ENCODE measurements at regions not wholly inside any gene's neighbourhood (a gene's known extent, or its start where the extent isn't known, plus 50 kb on each side); places are given as distances from the start of the nearest gene placed in this dataset.

DNA sequence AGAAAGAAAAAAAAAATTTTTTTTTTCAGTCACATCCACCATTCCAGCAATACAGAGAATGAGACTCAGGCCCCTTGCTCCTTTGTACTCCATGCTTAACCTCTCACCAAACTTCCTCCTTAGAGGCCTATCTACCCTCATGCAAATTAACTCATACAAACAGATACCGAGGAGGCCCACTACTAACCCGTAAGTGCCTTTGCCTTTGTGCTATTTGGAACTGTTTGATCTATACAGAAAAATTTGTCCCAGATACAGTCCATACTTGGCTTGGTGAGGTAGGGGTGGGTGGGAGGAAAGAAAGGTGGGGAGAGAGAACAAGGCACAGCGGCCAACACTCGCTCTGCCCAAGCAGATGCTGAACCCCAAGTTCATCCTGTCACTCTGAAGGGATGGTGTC lies 87.8 kb upstream of the DUSP5 start:
- DNase-seq (ENCODE audit: low spot score) = peak; percentile 52
- in situ Hi-C loops (cut with MboI; ENCODE audit: low pct_unique_long_range_greater_than_20kb, low sequenced_read_pairs, unreplicated experiment) = no loop called here
- no peak for TF ChIP-seq CTCF (IDR thresholded peaks at IDR 0.05; ENCODE audit: extremely low read depth, insufficient read depth, missing control alignments)

DNA sequence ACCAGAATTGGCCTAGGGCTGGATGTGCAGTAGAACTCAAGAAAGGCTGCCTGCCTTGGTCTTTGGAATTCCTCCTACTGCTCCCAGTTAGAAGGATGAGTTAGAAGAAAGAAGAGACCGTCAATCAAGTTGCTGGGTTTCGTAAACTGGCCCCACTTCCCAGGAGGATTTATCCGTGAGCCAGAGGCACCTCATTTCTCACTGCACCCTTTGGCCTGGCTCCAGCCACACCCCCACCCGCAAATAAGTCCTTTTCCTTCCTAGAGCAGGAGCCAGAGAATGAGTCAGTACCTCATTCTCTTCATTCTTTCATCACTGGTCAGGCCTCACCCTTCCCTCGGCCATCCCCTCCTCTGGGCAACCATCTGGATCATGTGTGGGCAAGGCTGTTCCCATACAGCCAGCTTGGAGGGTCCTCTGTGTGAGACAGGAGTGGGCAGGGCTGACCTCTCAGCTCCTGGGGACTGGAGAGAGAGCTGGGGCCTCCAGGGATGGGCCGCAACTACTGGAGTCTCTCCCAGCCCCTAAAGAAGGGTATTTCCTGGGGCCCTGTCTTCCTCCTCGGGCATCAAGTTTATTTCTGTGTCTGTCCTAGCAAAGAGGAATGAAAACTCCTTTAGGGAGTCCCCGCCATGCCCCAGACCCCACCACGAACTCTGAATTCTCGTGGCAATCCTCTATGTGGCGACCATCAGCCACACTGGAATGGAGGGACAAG lies 87.2 kb upstream of the DUSP5 start:
- no peak for DNase-seq (ENCODE audit: low spot score)
- in situ Hi-C loops (cut with MboI; ENCODE audit: low pct_unique_long_range_greater_than_20kb, low sequenced_read_pairs, unreplicated experiment) = no loop called here
- no peak for TF ChIP-seq CTCF (IDR thresholded peaks at IDR 0.05; ENCODE audit: extremely low read depth, insufficient read depth, missing control alignments)

DNA sequence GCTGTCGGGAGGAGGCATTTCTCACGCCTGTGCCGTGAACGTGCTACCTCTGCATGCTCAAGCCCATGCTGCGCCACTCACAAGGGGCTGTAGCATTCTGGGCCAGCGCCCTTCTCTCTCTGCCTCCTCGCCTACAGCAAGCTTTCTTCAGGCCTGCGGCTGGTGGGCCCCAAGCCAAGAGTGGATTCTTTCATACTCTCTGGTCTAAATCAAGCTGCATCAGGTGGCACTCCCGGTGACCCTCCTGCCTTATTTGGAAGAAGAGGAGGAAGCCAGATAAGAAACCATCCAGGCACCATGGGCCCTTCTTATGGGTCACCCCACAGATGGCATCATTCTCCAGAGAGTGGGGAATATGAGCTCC lies 86.7 kb upstream of the DUSP5 start:
- TF ChIP-seq CTCF (IDR thresholded peaks at IDR 0.05; ENCODE audit: extremely low read depth, insufficient read depth, missing control alignments) = no peak
- no peak for DNase-seq (ENCODE audit: low spot score)
- in situ Hi-C loops (cut with MboI; ENCODE audit: low pct_unique_long_range_greater_than_20kb, low sequenced_read_pairs, unreplicated experiment) = no loop called here

- in situ Hi-C loops (cut with MboI; ENCODE audit: low pct_unique_long_range_greater_than_20kb, low sequenced_read_pairs, unreplicated experiment) = no loop called here
- DNase-seq (ENCODE audit: low spot score) = no peak
- no peak for TF ChIP-seq CTCF (IDR thresholded peaks at IDR 0.05; ENCODE audit: extremely low read depth, insufficient read depth, missing control alignments)
These were observed 84.5 kb upstream of the DUSP5 start for GRCh38 chr10:110413049-110413783.

DNA sequence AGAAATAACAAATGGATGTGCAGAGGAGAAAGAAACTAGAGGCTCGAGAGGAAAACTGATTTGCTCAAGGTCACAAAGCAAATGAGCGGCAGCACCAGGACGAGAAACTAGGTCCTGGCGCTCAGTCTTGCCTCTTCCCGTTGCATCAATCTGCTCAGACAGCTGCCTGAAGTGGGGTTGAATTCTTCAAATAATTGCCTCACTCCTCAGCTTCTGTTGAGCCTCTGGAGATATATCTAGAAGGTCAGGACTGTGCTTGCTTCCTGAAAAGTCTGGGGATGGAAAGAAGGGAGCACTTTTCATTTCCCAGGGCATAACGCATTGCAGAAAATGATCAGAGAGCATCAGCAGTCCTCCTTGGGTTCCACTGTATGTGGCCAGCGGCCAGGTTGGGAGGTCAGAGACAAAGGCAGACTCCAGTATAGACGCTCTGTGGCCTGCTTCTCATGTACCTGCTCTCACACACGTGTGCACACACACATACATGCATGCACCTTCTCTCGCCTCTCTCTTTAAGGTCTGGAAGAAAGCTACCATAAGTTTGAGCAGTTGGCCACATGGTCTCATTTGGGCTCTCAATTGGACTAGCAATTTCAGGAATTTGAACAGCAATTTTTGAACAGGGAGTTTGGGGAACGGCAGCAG lies 83.7 kb upstream of the DUSP5 start:
- DNase-seq (ENCODE audit: low spot score) = no peak
- TF ChIP-seq CTCF (IDR thresholded peaks at IDR 0.05; ENCODE audit: extremely low read depth, insufficient read depth, missing control alignments) = no peak
- in situ Hi-C loops (cut with MboI; ENCODE audit: low pct_unique_long_range_greater_than_20kb, low sequenced_read_pairs, unreplicated experiment) = no loop called here

GRCh38 chr10:110414548-110415309 lies 83.0 kb upstream of the DUSP5 start:
- in situ Hi-C loops (cut with MboI; ENCODE audit: low pct_unique_long_range_greater_than_20kb, low sequenced_read_pairs, unreplicated experiment) = loop anchor here (5.0 kb wide), 1 partner anchor 88 kb away; no protein-coding TSS in a partner anchor
- TF ChIP-seq CTCF (IDR thresholded peaks at IDR 0.05; ENCODE audit: extremely low read depth, insufficient read depth, missing control alignments) = no peak
- peak; percentile 77 for DNase-seq (ENCODE audit: low spot score)
